PC-9 (cell line): ENCODE measurements at regions not wholly inside any gene's neighbourhood (a gene's known extent, or its start where the extent isn't known, plus 50 kb on each side); places are given as distances from the start of the nearest gene placed in this dataset.
"Not testable (repeated sequence)": the region's sequence is repeated elsewhere in the genome, so short reads cannot be mapped to it uniquely, and the experiment has no call there.

Experiments
- BruUV-seq: library from RNA; stranded (reverse); fragments of 400-500 nt; replicated peaks from 2 replicates; lab custom pipeline; 2021; lab: Mats Ljungman, UMichigan
- CTCF ChIA-PET: fragments of 300-600 bp; sonication (Branson Sonifier 250); formaldehyde crosslinking; loops from one replicate; lab custom pipeline; 2022; ENCODE audit warnings: antibody characterized with exemption; lab: Charles Lee
- POLR2A ChIA-PET: fragments of 300-600 bp; sonication (Branson Sonifier 250); formaldehyde crosslinking; loops from one replicate; lab custom pipeline; 2022; ENCODE audit warnings: antibody characterized with exemption; ENCODE audit not compliant: unreplicated experiment; lab: Charles Lee
- DNase-seq, 2 experiments: peaks; one replicate each; pipeline versions ENCODE4 v3.0.0 to v3.0.0-alpha.2; 2015 to 2022; ENCODE audit warnings: mixed read lengths in 1 of 2
- H2AFZ ChIP-seq: fragments of 200-600 bp; sonication (generic); 2 replicates; pipeline ENCODE4 v1.8.1; 2017; ENCODE audit warnings: antibody characterized with exemption
- H3F3A ChIP-seq: fragments of 200-600 bp; sonication (generic); 2 replicates; pipeline ENCODE4 v1.8.1; 2017; ENCODE audit warnings: antibody characterized with exemption, mild to moderate bottlenecking, low read depth; ENCODE audit not compliant: insufficient read depth
- H3K27ac ChIP-seq: fragments of 200-600 bp; sonication (generic); 2 replicates; pipeline ENCODE4 v1.6.1; 2016; ENCODE audit warnings: mixed run types
- H3K27me3 ChIP-seq: fragments of 200-600 bp; sonication (generic); 2 replicates; pipeline ENCODE4 v1.6.1; 2016; ENCODE audit warnings: low read depth, mixed run types; ENCODE audit not compliant: insufficient read depth
- H3K36me3 ChIP-seq: fragments of 200-600 bp; sonication (generic); 2 replicates; pipeline ENCODE4 v1.6.1; 2016; ENCODE audit warnings: low read depth, mixed run types
- H3K4me1 ChIP-seq: fragments of 200-600 bp; sonication (generic); replicated peaks from 2 replicates; pipeline ENCODE4 v1.6.1; 2016; ENCODE audit warnings: mixed run types; ENCODE audit not compliant: insufficient read depth
- H3K4me2 ChIP-seq: fragments of 200-600 bp; sonication (generic); 2 replicates; pipeline ENCODE4 v1.6.1; 2017; ENCODE audit warnings: mixed run types
- H3K4me3 ChIP-seq: fragments of 200-600 bp; sonication (generic); 2 replicates; pipeline ENCODE4 v1.6.1; 2016; ENCODE audit warnings: mixed run types
- H3K79me2 ChIP-seq: fragments of 200-600 bp; sonication (generic); 2 replicates; pipeline ENCODE4 v1.6.1; 2017; ENCODE audit warnings: low read depth, mixed run types
- H3K9me2 ChIP-seq: fragments of 200-600 bp; sonication (generic); 2 replicates; pipeline ENCODE4 v1.8.1; 2017; ENCODE audit warnings: mild to moderate bottlenecking; ENCODE audit not compliant: insufficient read depth
- H3K9me3 ChIP-seq: fragments of 200-600 bp; sonication (generic); 2 replicates; pipeline ENCODE4 v1.8.1; 2016; ENCODE audit warnings: low read depth; ENCODE audit not compliant: insufficient read depth
- H4K20me1 ChIP-seq: fragments of 200-600 bp; sonication (generic); 2 replicates; pipeline ENCODE4 v1.8.1; 2017; ENCODE audit not compliant: insufficient read depth
- intact Hi-C: fragments of 100-400 bp; cut with micrococcal nuclease; formaldehyde crosslinking; loops from one replicate; pipeline ENCODE4 v1.10.0; 2022; ENCODE audit not compliant: unreplicated experiment

- H3K9me3 ChIP-seq, H3K27ac ChIP-seq, H3K9me2 ChIP-seq, H3F3A ChIP-seq, H4K20me1 ChIP-seq, DNase-seq, H3K79me2 ChIP-seq, H2AFZ ChIP-seq, H3K4me1 ChIP-seq, H3K4me2 ChIP-seq, H3K36me3 ChIP-seq, H3K27me3 ChIP-seq, H3K4me3 ChIP-seq, intact Hi-C loops, BruUV-seq, POLR2A ChIA-PET, CTCF ChIA-PET: not testable (repeated sequence)
These were observed 114.7 kb upstream of the NBPF26 start for GRCh38 chr1:120609015-120609573.

DNA sequence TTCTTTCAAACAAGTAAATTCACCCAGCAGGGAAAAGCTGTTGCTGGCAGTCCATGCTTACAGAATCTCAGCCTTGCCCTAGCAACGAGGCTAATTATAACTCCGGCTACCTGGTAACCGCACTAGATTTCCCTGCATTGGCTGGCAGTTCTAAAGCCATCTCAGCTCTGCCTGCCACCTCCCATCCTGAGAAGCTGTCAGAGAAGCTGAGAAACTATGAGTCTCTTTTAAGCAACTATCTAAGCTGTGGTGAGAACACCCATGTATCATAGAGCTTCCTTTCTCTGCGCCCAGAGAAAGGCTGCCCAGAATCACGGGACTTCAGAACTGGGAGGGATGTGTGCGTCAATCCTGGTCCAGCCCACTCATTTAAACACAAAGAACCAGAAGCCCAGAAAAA, 113.9 kb upstream of the NBPF26 start:
- H3K36me3 ChIP-seq, H3K27me3 ChIP-seq, H3F3A ChIP-seq, H3K4me1 ChIP-seq, CTCF ChIA-PET, intact Hi-C loops, POLR2A ChIA-PET, BruUV-seq, H2AFZ ChIP-seq, H3K9me2 ChIP-seq, H3K27ac ChIP-seq, H3K4me2 ChIP-seq, H3K4me3 ChIP-seq, H4K20me1 ChIP-seq, H3K9me3 ChIP-seq, DNase-seq, H3K79me2 ChIP-seq: not testable (repeated sequence)

DNA sequence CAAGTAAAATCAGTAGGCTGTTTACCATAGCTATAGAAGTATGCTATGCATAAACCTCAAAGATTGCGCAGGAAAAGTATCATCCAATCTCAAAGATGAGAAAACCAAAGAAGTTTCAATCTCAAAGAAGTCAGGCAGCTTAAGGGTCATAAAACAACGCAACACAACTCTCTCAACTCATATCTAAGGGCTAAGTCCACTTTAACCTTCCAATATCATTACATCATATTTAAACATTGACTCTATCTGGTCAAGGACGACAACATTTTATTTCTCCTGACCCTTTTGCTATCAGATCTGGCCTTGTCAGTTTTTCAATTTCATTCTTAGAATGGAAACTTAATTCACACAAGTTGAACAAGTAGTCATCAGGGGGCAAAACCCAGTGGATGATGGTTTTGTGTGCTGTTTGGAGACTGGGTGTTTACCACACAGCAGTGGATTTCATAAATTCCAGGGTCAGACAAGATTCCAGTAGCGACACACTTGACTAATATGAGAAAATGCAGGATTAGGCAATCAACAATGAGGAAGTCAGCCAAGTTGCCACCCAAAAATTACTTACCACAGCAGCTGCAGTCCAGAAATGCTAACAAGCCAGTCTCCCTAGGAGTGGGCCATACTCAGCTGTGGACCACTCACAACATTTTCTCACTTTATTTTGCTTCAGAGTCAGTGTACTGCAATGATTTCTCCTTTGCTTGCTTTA, 108.7 kb upstream of the NBPF26 start:
- H3K36me3 ChIP-seq, CTCF ChIA-PET, POLR2A ChIA-PET, H3K27me3 ChIP-seq, H3K4me2 ChIP-seq, H3K9me2 ChIP-seq, H3K27ac ChIP-seq, H4K20me1 ChIP-seq, H3K4me3 ChIP-seq, H3K9me3 ChIP-seq, DNase-seq, H3F3A ChIP-seq, BruUV-seq, H3K79me2 ChIP-seq, H2AFZ ChIP-seq, intact Hi-C loops, H3K4me1 ChIP-seq: not testable (repeated sequence)

DNA sequence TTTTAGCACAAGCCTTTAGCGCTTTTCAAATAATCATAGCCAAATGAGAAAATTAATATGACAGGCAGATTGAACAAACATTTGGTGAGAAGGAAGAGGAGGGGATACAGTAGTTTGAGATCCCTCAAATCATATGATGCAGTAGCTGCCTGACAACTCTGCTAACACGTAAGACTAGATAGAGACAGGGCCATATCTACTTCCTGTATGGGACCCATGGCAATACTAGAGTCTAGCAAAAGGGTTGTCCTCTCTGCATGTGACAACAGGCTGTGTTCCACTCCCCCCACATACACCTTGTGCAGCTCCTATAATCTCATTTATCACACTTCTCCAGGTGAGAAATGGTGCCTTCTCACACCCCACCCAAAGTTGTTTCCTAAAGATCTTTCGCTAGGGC, 106.3 kb upstream of the NBPF26 start:
- intact Hi-C loops, H3K9me2 ChIP-seq, CTCF ChIA-PET, H3K79me2 ChIP-seq, DNase-seq, BruUV-seq, POLR2A ChIA-PET, H4K20me1 ChIP-seq, H3F3A ChIP-seq, H2AFZ ChIP-seq, H3K4me1 ChIP-seq, H3K27me3 ChIP-seq, H3K9me3 ChIP-seq, H3K27ac ChIP-seq, H3K36me3 ChIP-seq, H3K4me2 ChIP-seq, H3K4me3 ChIP-seq: not testable (repeated sequence)

- H4K20me1 ChIP-seq, H3K79me2 ChIP-seq, H3K36me3 ChIP-seq, H2AFZ ChIP-seq, H3K4me2 ChIP-seq, H3K27ac ChIP-seq, DNase-seq, CTCF ChIA-PET, POLR2A ChIA-PET, BruUV-seq, H3K4me3 ChIP-seq, intact Hi-C loops, H3K9me3 ChIP-seq, H3K4me1 ChIP-seq, H3K27me3 ChIP-seq, H3F3A ChIP-seq, H3K9me2 ChIP-seq: not testable (repeated sequence)
These were observed 103.7 kb upstream of the NBPF26 start for GRCh38 chr1:120619867-120620692.

- H3K9me2 ChIP-seq, H3K27ac ChIP-seq, H3K4me3 ChIP-seq, H3K27me3 ChIP-seq, H3K79me2 ChIP-seq, POLR2A ChIA-PET, DNase-seq, H3K4me2 ChIP-seq, H2AFZ ChIP-seq, H3K4me1 ChIP-seq, CTCF ChIA-PET, H3K9me3 ChIP-seq, intact Hi-C loops, H3K36me3 ChIP-seq, BruUV-seq, H3F3A ChIP-seq, H4K20me1 ChIP-seq: not testable (repeated sequence)
These were observed 103.1 kb upstream of the NBPF26 start for GRCh38 chr1:120620693-120620969.

DNA sequence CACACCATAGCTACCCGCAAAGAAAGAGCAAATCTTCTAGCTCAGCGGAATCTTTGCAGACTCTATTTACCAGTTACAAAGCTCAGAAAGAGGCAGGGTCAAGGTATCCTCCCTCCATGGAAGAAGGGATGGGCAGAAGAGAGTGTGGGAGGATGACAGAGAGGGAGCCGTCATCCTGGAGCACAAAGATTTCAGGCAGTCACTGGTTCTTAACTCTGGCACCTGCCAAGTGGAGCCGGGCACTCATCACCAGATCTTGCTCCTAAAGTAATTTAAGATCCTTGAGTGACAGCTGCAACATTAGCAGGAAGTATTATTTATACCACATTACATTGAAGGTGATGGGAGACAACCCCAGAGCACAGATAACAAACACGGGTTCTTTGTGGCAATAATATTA, 102.5 kb upstream of the NBPF26 start:
- H3K27me3 ChIP-seq, CTCF ChIA-PET, H3K4me2 ChIP-seq, H3K4me1 ChIP-seq, H2AFZ ChIP-seq, H3K36me3 ChIP-seq, H3K4me3 ChIP-seq, H3K79me2 ChIP-seq, DNase-seq, H3K9me3 ChIP-seq, H3K27ac ChIP-seq, POLR2A ChIA-PET, intact Hi-C loops, H3F3A ChIP-seq, H3K9me2 ChIP-seq, H4K20me1 ChIP-seq, BruUV-seq: not testable (repeated sequence)
